NCI-H1930 (cell line): ENCODE measurements at regions not wholly inside any gene's neighbourhood (a gene's known extent, or its start where the extent isn't known, plus 50 kb on each side); places are given as distances from the start of the nearest gene placed in this dataset.

ENCODE experiments used
- DNase-seq, 2 experiments: peaks; one replicate each; lab custom pipeline; 2025; lab: John Stamatoyannopoulos, UW

DNA sequence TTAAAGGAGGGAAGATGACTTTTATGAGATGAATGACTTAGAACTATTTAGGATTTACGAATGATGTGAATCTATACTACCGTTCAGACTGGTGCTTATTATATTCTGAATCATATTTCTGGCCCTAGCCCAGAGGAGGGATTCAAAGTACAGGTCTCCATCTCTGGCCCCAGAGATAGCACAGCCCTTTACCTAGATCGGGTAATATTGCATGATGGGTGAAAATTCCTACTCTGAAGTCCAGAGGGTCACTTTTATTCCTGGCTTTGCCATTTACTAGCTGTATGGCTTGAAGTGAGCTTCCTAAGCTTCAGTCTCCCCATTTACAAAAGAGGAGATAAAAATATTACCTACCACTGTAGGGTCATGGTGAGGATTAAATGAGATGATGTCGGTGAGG lies 135.8 kb upstream of the OSR1 start:
- DNase-seq, result no peak

DNA sequence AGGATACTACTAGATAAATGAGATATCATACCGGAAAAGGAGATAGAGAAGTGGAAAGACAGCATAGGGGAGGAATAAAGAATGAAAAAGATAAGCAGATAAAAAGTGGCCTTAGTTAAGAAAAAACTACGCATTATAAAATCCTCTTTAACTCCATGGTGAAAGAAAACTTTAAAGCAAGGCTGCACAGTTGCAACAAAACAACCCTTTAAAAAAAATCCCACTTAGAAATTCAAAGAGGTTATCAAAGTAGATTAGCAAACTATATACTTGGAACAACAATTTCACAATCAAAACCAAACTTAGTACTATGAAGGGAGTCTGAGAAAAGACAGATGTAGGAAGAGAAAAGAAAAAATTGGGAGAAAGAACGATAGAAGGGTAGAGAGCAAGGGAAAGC lies 133.4 kb upstream of the OSR1 start:
- no peak for DNase-seq

DNA sequence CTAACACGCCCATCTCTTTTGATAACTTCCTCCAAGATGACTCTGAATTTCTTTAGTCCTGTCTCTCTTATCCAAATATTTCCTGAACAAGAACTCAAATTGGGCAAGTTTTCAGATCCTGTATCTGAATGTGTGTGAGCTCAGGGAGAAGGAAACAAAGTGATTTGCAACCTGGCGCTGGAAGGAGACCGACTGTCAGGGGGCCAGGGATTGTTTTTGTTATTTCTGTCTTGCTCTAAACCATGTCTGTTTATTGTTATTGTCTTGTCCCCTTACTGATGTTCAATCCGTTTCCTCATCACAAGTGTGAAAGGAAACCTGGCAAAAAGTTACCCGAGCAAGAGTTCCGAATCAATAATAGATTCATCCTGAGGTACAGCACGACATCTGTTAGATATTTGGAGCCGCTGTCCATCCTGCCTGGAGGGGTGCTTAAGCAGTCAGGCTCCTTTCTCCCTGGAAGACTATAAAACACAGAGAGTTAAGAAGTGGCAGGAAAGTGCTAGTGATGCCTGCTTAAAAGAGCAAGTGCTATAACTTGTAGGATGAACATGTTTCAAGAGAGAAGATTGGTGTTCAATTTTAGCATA lies 132.5 kb upstream of the OSR1 start:
- DNase-seq, result no peak

DNA sequence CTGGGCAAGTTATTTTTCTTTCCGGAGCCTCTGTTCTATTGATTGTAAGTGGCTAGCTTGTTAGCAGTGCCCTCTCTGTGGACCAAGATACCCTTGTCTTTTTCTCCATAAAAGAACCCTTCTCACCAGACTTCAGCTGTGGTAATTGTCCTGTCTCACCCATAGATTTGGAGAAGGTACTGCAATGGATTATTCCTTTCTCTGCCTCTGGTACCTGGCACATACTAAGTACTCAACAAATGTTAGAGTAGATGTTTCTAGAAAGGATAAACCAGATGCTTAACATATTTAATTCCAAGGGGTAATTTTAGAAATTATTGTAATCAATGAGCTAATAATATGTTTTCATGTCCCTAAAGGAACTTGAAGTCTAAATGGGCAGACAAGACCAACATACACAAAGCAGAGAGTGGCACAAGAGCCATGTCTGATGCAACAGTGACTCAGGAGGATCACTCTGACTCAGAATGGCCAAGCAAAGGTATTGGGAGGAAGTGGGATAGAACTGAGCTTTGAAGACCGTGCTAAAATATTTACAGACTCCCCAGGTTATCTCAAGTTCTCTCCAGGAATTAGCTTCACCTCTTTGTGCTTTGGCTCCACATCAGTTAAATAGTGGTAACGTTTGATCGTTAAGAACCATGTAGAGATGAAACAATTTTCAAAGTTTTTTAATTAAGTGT lies 129.7 kb upstream of the OSR1 start:
- DNase-seq, result no peak

DNA sequence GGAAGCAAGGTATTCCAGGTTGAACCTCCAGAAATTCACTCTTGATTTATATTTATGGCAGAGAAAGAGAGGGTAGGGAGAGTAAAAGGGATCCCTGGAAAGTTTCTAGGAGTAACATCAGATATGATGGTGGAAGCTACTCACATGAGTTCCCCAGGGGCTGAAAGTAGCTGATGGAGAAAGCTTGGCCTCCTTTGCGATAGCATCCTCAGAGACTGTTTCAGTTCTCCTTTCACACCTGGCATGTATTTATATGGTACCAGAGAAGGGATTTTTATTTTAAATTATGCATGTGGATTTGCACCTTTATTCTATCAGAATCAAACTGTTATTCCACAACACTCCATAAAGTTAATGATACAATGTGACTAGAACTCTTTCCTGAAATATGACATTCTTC lies 126.3 kb upstream of the OSR1 start:
- no peak for DNase-seq

DNA sequence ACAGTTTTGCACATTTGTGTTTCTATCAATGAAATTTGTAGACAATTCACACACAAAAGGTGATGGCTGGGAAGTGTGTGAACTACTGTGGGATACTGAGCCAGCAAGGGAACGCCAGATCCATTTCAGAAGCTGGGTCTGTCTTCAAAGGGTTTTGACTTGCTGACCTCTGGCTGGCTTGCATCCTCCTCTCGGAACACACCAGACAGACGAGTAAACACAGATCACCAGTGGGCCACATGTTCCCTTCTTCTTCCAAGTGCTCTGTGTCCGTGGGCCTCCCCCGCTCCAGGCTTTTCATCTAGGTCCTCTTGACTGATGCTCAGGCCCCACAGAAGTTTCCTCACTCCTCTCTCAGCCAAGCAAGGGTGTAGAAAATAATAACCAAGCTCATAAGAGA lies 122.2 kb upstream of the OSR1 start:
- DNase-seq, result no peak

DNA sequence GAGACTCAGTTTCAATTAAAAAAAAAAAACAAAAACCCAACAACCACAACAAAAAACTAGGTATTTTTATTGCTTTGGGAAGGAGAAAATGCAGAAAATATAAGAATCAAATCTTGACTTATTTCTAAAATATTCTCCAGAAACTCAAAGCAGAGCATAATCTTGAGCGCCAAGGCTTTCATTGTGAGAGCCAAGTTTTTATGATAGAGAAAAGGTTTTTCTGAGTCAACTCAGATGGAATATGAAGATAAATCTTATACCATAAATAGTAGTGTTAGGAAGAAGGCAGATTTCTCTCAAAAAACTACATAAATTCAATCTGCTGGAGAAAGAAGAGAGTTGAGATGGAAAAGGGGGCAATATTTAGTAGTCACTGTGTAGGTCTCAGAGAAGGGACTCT lies 121.2 kb upstream of the OSR1 start:
- DNase-seq, result no peak

DNA sequence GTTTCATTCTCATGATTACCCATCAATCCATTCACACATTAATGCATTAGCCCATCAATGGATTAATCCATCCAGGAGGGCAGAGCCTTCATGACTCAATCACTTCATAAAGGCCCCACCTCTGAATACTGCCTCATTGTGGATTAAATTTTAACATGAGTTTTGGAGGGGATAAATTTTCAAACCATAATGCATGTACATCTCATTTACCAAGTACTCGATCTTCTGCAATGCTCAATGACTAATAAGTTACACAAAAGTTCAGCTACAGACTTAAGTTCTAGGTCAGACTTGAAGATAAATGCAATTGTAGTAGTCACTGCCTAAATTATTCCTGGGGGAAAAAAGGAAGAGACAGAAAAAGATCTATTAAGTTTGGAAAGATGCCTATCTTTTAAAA lies 120.0 kb upstream of the OSR1 start:
- DNase-seq, result no peak

DNA sequence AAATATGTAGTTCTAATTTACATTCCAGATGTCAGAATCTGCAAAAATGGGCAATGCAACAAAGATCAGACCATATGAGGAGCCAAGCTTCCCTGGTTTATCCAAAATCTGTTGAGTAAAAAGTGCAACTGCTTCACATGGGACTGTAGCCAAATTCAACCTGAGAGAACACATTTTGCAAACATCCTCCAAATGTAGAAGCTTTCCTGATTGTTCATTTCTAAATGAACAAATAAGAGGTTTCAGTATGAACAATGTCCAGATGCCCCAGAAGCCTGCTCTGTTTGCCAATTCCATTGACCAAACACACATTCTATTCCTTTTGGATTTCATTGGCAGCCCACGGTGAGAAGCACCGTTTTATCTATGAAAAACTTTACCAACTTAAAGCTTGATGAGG lies 117.9 kb upstream of the OSR1 start:
- no peak for DNase-seq

DNA sequence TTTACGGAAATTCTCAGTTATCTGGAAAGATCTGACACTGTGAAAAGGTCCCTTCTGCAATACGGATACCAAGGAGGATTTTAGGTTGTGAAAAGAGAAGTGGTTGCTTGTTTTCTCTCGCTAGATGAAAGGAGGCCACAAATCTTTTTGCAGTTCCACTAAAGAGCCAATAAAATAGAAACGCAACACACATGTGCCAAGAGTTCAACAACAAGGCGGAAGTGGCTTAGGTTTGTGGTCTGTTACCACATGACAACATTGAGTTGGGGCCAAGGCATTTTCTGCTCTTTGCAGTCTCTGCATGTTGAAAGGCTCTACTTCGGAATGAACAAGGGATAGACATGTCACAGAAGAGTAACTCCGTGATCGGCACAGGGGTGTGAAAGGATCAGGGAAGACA lies 115.7 kb upstream of the OSR1 start:
- no peak for DNase-seq

DNA sequence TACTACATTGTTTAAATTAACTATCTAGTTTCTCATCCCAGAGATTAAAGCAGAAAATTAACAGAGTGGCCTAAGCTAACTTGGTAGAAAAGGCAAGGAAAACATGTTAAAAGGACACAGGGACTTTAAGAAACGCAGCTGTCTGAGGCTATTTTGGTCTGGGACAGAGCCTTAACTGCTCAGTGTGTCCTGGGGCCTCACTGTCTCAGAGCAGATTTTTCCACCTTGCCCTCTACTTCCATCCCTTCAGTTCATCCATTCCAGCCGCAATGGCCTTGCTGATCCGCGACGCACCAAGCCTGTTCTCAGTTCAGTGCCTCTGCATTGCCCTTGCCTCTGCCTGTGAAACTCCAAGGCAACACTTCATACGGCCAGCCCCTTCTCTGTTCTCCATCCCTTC lies 114.9 kb upstream of the OSR1 start:
- no peak for DNase-seq

DNA sequence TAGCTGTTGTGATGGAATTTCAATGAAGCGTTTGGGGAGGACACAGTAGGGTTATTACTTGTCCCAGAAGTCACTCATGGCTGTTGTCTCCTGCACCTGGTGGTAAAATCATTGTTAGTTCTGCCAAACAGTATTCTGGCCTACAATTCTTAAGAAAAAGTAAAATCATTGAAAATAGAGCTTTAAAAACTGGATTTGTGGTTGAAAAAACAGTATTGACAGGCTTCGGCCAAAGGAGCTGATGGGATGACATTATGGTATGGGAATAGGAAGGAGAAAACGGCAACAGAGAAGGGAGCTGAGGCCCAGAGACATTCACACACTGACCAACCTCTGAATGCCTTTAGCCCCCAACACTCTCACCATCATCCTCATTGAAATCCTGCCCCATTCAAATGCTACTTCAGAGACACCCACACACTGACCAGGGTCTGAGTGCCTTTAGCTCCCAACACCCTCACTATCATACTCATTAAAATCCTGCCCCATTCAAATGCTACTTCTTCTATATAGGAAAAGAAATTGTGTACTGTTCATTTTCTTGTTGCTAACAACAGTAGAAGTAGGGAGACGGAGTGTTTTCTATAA lies 114.1 kb upstream of the OSR1 start:
- DNase-seq, result no peak

DNA sequence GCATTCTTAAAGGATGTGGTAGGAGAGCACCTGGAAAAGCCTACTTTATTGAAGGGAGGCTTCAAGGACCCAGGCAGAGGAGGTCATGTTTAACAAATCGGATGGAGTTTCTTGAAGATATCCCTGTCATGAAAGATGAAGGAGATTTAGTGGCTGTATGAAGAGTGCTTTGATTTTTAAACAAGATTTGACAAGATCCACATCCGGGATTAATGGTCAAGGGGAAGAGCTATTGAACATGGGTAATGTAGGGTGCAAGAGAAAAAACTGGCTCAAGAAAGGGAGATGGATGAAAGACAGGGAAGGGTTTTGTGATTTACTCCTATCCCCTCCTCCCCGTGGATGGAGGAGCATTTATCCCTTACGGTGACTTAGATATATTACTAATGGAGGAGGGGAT lies 113.1 kb upstream of the OSR1 start:
- DNase-seq, result no peak

DNA sequence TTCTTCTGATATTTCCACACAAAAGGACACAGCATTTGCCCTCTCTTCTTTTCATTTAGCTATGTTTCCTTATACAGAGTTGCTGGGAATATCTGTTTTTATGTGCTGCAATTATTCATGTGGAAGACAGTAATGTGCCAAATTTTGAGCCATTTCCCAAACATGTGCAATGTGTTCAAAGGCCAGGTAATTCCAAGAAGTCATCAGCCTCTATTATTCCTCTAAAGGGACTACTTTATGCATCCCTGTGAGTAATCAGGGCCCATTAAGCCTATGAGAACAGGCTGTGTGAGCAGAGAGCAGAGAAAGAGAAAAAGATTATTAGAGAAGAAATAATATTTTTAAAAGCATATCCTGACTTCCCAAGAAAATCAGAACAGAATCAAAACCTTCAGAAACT lies 107.6 kb upstream of the OSR1 start:
- no peak for DNase-seq

DNA sequence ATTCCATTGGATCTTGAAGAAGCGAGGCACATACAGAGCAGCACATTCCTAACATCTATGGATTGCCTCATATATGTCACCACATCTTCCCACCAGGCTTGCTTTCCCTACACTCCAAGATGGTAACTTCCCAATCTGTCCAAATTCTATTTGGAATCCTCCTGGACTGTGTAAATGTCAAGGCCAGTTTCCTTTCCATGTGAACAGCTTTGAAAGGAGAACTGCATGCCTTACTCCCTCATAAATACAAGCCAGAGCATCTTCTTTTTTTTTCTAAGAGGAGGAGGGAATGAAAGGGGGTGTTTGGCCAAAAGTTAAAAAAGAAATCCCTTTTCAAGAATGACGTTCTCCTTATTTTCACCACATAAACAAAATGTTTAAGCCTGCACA lies 103.8 kb upstream of the OSR1 start:
- no peak for DNase-seq

DNA sequence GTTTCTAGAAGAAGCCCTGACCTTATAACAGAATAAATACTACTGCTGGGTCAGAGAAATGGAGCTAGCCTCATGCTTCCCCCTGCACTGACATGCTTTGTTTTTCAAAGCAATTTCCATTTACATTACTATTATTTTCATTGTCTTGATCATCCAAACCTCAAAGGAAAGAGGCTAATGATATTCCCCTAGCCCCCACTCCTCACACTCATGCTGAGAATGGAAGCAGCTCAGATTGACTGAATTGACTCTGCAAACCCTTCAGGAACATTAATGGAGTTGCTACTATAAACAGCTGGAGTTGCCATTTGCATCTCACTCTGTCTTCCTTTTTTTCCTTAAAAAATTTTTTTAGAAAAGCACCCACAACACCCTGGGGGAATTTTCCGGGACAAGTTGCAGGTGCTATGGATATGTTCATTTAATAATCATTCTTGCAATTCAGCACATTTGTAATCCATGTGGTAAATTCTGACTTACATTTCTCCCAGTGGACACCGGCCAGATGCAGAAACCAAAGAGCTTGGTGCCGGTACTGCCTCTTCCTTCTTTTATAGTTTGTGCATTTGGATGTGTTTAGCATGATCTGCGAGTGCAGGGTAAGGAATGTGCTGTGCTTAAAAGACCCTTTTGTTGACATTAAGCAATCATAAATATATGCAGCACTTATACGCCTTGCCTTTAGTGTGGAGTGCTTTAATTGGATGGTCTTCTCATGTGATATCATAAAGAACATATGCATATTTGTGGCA lies 103.3 kb upstream of the OSR1 start:
- DNase-seq, result no peak

DNA sequence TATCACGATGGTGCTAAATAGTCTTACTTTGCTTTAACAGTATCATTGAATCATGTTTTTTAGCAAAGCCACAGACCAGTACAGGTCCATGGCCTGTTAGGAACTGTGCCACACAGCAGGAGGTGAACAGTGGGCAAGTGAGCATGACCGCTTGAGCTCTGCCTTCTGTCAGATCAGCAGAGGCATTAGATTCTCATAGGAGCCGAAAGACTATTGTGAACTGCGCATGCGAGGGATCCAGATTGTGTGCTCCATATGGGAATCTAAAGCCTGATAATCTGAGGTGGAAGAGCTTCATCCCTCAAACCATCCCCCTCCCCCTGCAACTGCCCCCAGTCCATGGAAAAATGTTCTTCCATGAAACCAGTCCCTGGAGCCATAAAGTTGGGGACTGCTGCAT lies 102.3 kb upstream of the OSR1 start:
- DNase-seq, result no peak

DNA sequence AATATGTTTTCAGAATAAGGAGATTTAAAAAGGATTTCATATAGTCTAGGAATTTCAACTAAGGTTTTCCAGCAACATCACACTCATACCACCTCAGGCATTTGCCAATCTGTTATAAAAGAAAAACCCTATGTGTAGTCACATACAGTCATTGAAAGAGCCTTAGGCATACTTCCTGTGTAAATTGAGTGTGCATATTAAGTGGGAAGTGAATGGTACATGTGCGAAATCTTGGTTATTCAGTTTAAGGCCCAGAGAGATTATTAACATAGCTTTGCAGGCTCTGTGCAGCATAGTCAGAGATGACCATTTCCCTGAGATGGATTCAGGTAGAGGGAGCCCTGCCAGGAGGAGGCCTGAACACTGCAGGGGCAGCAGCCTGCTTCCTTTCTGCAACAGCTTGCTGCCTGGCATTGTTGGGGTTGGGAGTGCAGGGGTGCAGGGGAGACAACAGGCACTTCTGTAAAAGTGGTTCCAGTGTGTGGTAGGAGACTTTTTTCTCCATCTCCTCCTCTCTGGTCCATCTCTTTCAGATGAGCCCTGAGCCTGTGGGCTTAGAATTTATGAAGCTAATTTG lies 100.1 kb upstream of the OSR1 start:
- DNase-seq, result no peak

DNA sequence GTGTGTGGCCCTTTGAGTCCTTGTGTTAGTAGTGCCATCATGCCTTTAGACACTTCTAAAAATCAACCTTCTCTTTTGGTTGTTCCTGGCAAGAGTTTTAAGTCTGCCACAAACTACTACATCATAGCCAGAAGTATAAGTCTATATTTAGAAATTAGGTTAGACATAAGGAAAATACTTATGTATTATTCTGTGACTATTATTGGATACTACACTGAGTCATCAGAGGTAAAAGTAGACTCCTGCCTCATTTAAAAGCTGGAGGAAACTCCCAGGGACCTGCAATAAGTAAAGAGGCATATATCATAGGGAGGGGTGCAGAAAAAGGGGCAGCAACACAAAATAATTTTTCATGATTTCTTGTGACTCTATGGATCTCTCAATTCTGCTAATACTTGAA lies 99.4 kb upstream of the OSR1 start:
- no peak for DNase-seq

DNA sequence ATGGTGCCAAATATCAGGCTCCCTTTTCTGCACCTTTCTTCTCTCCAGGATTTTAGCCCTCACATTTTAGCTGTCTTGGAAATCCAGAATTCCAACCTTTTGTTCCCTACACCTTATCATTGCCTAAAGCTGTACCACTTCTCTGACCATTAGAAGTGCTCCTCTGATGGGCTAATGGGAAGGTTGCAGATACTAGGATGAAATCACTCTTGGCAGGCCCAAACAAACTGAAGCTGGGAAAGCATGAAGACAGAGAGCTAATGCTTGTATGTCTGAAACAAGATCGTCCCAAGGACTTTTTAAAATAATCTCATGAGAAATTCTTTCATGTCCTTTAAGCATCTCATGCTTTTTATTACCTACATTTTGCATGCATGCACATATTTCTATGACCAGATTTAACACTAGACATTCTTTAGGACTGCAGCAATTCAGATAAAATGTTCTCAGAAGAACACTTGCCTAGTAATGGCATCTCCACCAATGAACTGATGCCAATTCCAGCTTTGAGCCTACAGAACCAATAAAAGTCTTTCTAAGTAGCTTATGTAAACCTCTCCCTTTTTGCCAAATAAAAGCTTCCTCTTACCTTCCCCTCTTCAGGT lies 98.4 kb upstream of the OSR1 start:
- DNase-seq, result no peak

DNA sequence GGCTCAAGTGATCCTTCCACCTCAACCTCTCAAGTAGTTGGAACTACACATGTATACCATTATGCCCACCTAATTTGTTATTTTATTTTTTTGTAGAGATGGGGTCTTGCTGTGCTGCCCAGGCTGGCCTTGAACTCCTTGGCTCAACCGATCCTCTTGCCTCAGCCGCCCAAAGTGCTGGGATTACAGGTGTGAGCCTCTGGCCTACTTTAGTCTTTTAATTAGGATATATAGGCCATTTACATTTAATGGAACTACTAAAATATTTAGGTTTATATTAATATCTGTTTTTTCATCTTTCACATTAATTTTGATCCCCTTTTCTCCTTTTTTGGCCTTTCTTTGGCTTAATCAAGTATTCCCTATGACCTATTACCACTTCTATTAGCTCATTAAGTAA lies 95.7 kb upstream of the OSR1 start:
- DNase-seq, result no peak

DNA sequence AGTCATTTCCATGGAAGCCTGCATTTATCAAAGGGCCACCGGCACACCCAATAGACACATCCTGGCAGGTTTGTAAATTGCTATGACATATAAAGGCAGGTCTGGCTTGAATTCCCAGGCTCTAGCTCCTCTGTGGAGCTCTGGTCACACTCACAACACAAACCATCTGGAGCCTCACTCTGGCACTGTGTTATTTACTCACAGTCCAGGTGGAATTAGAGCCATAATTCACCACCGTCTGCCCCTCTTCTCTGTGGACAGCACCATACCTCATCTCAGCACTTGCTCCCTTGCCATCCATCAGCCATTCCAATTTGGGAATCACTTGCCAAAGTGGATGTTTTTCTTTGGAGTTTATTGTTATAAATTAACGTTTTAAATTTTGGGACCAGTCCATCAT lies 84.3 kb upstream of the OSR1 start:
- DNase-seq, result no peak

DNA sequence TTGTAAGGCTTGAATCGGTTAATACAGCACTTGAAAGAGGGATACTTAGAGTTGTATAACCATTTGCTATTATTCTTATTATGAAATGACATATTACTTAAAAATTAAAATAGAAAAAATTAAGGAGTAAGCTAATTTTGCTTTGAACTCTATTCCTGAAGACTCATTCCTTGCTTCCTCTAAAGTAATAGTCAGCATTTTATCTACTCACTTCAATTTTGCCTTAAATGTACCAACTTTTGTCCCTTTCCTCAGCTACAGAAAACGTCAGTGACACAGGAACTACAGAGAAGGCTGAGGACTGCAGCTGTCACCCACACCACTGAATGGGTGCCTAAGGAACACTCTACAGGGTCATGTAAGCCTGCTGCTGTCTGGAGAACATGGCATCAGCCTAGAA lies 80.7 kb upstream of the OSR1 start:
- DNase-seq, result no peak
